NCI-H524 (cell line): ENCODE measurements at regions not wholly inside any gene's neighbourhood (a gene's known extent, or its start where the extent isn't known, plus 50 kb on each side); places are given as distances from the start of the nearest gene placed in this dataset.
"Not testable (repeated sequence)": the region's sequence is repeated elsewhere in the genome, so short reads cannot be mapped to it uniquely, and the experiment has no call there.

ENCODE experiments used
- DNase-seq, 2 experiments: peaks; one replicate each; lab custom pipeline; 2025; lab: John Stamatoyannopoulos, UW

- DNase-seq, result peak in 1 of 2 experiments; percentile 4
Observed at GRCh38 chr17:71011391-71011790, 842.1 kb downstream of the KCNJ2 start.

- no peak for DNase-seq
Observed at GRCh38 chr17:71019699-71020098, 850.4 kb downstream of the KCNJ2 start.

GRCh38 chr17:71022758-71023157 is 853.4 kb downstream of the KCNJ2 start:
- no peak for DNase-seq

GRCh38 chr17:71023249-71024030 is 854.1 kb downstream of the KCNJ2 start:
- peak; percentile 87 to 94 for DNase-seq

GRCh38 chr17:71024172-71024571 is 854.8 kb downstream of the KCNJ2 start:
- DNase-seq, result peak in 1 of 2 experiments; percentile 64

GRCh38 chr17:71024969-71025368 is 855.6 kb downstream of the KCNJ2 start:
- no peak for DNase-seq

DNA sequence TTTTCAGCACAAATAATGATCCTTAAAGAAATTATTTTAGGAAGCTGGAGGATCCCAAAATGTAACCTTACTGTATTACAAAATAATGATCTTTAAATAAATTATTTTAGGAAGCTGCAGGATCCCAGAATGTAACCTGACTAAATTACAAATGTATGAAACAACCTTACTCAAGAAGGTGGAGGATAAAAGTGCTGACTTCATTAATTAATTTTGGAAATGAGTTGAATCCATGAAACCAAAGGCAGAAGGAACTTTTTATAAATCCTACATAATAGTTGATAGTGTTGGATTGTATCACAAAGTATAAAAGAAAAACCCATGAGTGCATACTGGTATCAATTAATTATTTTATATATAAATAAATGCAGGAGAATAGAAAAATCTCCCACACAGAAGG is 859.9 kb downstream of the KCNJ2 start:
- no peak for DNase-seq

DNA sequence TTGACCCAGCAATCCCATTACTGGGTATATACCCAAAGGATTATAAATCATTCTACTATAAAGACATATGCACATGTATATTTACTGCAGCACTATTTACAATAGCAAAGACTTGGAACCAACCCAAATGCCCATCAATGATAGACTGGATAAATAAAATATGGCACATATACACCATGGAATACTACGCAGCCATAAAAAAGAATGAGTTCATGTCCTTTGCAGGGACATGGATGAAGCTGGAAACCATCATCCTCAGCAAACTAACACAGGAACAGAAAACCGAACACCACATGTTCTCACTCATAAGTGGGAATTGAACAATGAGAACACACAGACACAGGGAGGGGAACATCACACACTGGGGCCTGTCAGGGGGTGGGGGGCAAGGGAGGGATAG is 862.0 kb downstream of the KCNJ2 start:
- not testable (repeated sequence) for DNase-seq

GRCh38 chr17:71032746-71033273 is 863.5 kb downstream of the KCNJ2 start:
- peak; percentile 39 to 46 for DNase-seq

- DNase-seq, result peak; percentile 2 to 31
Observed at GRCh38 chr17:71033336-71033735, 864.0 kb downstream of the KCNJ2 start.

DNA sequence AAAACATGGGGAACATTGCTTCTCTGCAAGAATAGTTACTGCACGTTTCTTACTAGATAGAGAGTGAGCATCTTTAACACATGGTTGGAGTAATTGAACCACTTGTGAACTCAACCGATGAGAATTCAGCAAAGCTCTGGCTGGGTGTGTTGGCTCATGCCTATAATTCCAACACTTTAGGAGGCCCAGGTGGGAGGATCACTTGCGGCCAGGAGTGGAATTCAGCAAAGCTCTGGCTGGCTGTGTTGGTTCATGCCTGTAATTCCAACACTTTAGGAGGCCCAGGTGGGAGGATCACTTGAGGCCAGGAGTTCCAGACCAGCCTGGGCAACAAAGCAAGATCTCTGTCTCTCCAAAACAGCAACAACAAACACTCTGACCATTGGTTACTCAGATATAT is 865.9 kb downstream of the KCNJ2 start:
- DNase-seq, result no peak

DNA sequence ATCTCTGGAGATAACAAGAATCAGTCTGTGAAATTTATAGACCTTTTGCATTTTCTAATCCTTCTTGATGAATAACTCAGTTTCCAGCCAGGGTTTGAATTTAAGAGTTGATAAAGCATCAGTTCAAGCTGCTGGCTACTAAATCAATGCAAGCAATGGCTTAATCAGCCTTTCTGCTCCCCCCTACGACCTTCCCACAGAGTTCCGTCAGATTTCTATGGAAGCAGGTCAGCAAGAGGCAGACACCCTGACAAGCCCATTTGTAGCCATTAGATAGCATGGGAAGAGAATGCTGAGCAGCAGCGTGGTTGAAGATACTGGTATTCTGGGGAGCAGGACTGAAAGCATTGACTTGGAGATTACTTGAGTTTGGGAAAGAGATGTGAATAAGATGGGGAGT is 868.1 kb downstream of the KCNJ2 start:
- DNase-seq, result no peak

GRCh38 chr17:71039391-71039790 is 870.1 kb downstream of the KCNJ2 start:
- DNase-seq, result no peak

DNA sequence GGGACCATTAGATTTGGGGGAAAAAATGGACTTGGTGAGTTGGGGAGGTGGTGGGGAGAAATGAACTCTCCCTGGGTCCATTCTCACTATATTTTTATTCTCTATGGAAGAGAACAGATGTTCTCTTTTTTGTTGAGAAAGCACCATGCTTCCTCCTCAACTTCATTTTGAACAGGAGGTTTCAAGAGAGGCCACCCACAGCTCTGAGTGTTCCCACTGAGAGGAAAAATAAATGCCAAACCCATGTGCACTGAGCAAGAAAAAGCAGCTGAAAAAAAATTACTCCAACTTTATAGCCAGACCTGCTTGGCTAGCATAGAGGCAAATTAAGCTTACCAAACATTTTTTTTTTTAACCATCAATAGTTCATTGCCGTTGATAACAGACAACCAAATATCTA is 883.6 kb downstream of the KCNJ2 start:
- DNase-seq, result no peak

DNA sequence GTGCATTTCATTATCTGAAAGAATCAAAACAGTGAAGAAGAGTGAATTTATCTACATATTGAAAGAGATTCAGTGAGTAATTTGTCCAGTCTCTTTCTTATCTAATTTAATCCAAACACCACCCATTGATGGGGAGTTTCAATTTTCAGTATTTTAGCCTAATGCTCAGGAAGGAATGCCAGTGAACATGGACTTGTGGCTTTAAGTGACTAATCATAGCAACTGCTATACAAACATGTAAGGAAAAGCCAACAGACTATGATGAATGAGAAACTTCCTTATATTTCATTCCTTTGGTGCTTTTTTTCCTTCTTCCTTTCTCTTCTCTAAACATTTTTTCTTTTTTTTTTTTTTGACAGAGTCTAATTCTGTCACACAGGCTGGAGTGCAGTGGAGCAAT is 885.8 kb downstream of the KCNJ2 start:
- DNase-seq, result no peak

DNA sequence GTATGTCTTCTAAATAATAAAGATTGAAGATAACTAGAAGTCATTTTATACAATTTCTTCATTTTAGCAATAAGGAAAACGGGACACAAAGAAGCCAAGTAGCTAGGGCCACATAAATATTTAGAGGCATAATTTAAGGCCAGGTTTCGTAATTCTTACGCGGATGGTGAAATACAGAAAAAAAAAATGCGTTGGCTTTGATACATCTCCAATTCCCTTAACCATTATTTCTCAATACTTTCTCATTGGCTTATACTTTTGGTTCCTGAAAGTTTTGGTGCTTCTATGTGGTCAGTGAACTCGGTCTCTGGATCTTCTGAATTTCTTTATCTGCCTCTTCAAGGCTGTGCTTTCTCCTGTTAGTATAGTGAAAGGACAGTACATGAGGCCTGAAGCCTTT is 888.1 kb downstream of the KCNJ2 start:
- DNase-seq, result no peak

DNA sequence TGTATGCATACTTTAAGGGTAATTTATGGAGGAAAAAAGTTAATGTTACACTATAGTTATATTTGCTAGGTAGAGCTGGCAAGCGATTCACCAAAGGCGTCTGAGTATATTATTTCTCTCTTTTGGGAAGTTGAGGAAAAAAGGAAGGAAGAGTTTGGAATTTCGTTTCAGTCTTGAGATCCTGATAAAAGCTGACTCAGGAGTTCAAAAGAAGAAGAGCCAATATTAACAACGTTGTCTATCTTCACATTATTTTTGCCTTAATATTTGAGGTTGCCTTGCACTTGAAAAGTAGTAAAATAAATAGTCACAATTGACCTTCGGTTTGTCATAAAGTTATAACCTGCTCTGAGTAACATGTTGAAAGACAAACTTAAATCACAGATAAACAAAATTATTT is 888.6 kb downstream of the KCNJ2 start:
- no peak for DNase-seq

DNA sequence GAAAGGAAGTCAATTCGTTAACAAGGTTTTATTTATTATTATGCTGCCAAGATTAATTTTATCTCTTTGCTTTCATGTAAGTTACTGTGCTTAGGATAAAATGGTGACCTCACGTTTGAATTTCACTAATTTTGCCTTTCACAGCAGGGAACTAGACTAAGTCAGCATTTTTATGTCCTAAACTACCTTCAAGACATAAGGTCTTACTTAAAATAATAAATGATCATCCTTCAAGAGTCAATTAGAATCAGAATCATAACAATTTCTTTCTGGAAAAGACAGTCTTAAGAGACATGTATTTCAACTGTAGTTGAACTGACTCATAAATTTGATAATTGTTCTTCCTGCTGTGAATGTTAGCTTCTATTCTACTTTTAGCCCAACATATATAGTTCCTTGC is 893.8 kb downstream of the KCNJ2 start:
- DNase-seq, result no peak

- no peak for DNase-seq
Observed at GRCh38 chr17:71063559-71063958, 894.2 kb downstream of the KCNJ2 start.

DNA sequence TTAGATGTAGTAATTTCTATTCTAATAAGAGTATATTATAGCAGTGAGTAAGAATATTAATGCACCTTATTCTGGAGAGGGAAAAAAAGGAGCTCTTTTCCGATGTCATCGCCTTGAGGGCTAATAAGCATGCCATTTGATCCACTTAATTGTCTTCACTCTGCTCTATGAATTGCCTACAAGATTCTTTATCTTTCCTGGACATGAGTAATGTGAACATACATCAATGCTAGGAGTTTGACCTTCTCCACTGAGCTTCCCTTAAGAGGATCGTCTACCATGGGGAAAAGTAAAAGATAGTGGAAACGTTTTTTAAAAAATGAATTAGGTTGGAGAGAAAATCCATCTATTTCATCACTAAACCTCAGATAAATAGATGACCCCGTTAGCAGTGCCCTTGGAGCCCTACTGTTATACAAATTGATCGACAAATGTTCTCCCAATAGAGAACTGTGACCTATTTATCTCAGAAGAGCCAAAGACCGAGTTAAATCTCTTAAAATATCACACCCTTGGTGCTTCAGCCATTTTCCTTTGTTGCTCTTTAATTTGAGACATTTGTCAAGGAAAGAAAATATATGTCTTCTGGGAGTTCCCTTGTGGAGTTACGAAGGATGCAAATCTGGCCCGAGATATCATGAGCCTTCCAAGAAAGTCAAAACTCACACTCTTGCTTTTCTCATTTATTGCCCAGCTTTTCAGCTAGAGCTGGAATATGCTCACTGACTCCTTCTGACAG is 898.5 kb downstream of the KCNJ2 start:
- no peak for DNase-seq

- DNase-seq, result no peak
Observed at GRCh38 chr17:71068408-71068750, 899.0 kb downstream of the KCNJ2 start.

DNA sequence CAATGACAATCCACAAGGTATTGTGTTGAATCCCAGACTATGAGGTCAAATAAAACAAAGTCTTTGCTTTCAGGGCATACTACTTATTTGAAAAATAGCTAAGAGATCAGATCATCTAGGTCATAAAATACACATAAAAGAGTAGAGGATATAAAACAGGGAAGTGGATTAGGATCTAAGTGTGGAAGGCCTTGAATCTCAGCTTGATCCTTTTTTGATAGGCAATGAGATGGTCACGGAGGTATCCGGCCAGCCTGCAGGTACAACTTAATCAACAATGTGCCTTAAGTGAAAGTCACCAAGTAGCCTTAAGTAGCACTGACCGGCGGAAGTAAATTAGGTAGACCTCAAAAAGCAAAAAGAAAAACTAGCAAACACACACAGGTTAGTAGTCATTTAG is 901.7 kb downstream of the KCNJ2 start:
- no peak for DNase-seq

DNA sequence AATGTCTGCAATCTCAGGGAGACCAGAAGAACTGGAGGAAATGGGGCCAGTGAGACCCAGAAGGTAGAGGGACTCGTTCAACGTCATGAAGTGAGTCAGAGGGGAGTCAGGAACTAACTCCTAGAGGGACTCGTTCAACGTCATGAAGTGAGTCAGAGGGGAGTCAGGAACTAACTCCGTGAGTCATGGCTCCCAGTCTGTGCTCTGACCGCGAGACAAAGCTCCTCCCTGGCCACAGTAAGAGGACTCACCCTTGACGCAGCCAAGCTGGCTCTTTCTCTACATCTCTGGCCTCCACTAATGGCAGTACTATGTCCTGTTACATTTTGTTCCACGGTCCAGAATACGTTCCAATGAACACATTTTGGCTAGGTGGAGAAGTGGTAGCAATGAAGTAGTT is 902.5 kb downstream of the KCNJ2 start:
- no peak for DNase-seq
